ENCODE measurements at regions not wholly inside any gene's neighbourhood (a gene's known extent, or its start where the extent isn't known, plus 50 kb on each side); places are given as distances from the start of the nearest gene placed in this dataset.
"Not testable (repeated sequence)": the region's sequence is repeated elsewhere in the genome, so short reads cannot be mapped to it uniquely, and the experiment has no call there.

GRCh38 chr6:164741938-164742451 lies 567.4 kb downstream of the C6orf118 start:
- no peak for DNase-seq (ENCODE audit: low read depth in 4 of 4, low spot score in 1 of 4)

- DNase-seq (ENCODE audit: low read depth in 4 of 4, low spot score in 1 of 4), result not testable (repeated sequence)
These were observed 573.3 kb downstream of the C6orf118 start for GRCh38 chr6:164736090-164736489.

GRCh38 chr6:164731539-164731938 lies 577.9 kb downstream of the C6orf118 start:
- DNase-seq (ENCODE audit: low read depth in 4 of 4, low spot score in 1 of 4), result no peak

- no peak for DNase-seq (ENCODE audit: low read depth in 4 of 4, low spot score in 1 of 4)
These were observed 587.9 kb downstream of the C6orf118 start for GRCh38 chr6:164721460-164721859.

GRCh38 chr6:164700497-164700896 lies 608.9 kb downstream of the C6orf118 start:
- DNase-seq (ENCODE audit: low read depth in 4 of 4, low spot score in 1 of 4), result no peak

GRCh38 chr6:164695896-164696295 lies 613.5 kb downstream of the C6orf118 start:
- no peak for DNase-seq (ENCODE audit: low read depth in 4 of 4, low spot score in 1 of 4)

GRCh38 chr6:164694386-164694785 lies 615.0 kb downstream of the C6orf118 start:
- no peak for DNase-seq (ENCODE audit: low read depth in 4 of 4, low spot score in 1 of 4)

GRCh38 chr6:164693944-164694343 lies 615.5 kb downstream of the C6orf118 start:
- no peak for DNase-seq (ENCODE audit: low read depth in 4 of 4, low spot score in 1 of 4)

GRCh38 chr6:164692772-164693510 lies 616.5 kb downstream of the C6orf118 start:
- DNase-seq (ENCODE audit: low read depth in 4 of 4, low spot score in 1 of 4), result no peak

- no peak for DNase-seq (ENCODE audit: low read depth in 4 of 4, low spot score in 1 of 4)
These were observed 618.5 kb downstream of the C6orf118 start for GRCh38 chr6:164690702-164691500.

GRCh38 chr6:164690241-164690640 lies 619.2 kb downstream of the C6orf118 start:
- no peak for DNase-seq (ENCODE audit: low read depth in 4 of 4, low spot score in 1 of 4)

- DNase-seq (ENCODE audit: low read depth in 4 of 4, low spot score in 1 of 4), result no peak
These were observed 644.1 kb downstream of the C6orf118 start for GRCh38 chr6:164665328-164665727.

- no peak for DNase-seq (ENCODE audit: low read depth in 4 of 4, low spot score in 1 of 4)
These were observed 645.8 kb downstream of the C6orf118 start for GRCh38 chr6:164663634-164664033.

- no peak for DNase-seq (ENCODE audit: low read depth in 4 of 4, low spot score in 1 of 4)
These were observed 647.7 kb downstream of the C6orf118 start for GRCh38 chr6:164661716-164662115.

GRCh38 chr6:164660781-164661180 lies 648.6 kb downstream of the C6orf118 start:
- no peak for DNase-seq (ENCODE audit: low read depth in 4 of 4, low spot score in 1 of 4)

- no peak for DNase-seq (ENCODE audit: low read depth in 4 of 4, low spot score in 1 of 4)
These were observed 668.4 kb downstream of the C6orf118 start for GRCh38 chr6:164640956-164641355.

GRCh38 chr6:164628302-164628931 lies 681.0 kb downstream of the C6orf118 start:
- no peak for DNase-seq (ENCODE audit: low read depth in 4 of 4, low spot score in 1 of 4)

GRCh38 chr6:164616917-164617524 lies 692.4 kb downstream of the C6orf118 start:
- no peak for DNase-seq (ENCODE audit: low read depth in 4 of 4, low spot score in 1 of 4)

- no peak for DNase-seq (ENCODE audit: low read depth in 4 of 4, low spot score in 1 of 4)
These were observed 696.7 kb downstream of the C6orf118 start for GRCh38 chr6:164612751-164613150.

- not testable (repeated sequence) for DNase-seq (ENCODE audit: low read depth in 4 of 4, low spot score in 1 of 4)
These were observed 698.5 kb downstream of the C6orf118 start for GRCh38 chr6:164610859-164611258.

GRCh38 chr6:164602415-164602814 lies 707.0 kb downstream of the C6orf118 start:
- DNase-seq (ENCODE audit: low read depth in 4 of 4, low spot score in 1 of 4), result not testable (repeated sequence)
